ENCODE measurements at regions not wholly inside any gene's neighbourhood (a gene's known extent, or its start where the extent isn't known, plus 50 kb on each side); places are given as distances from the start of the nearest gene placed in this dataset.
A peak's percentile ranks its signal among the peaks of the same experiment; 100 is the strongest.

- H3K27me3 ChIP-seq (ENCODE audit: insufficient read depth, low read length) = no peaks in the 10 kb centered on the region
- no peak overlapping the region for H3K4me3 ChIP-seq (ENCODE audit: low read length)
- H3K36me3 ChIP-seq (ENCODE audit: insufficient read depth, low read length) = no peaks in the 10 kb centered on the region
- H2AFZ ChIP-seq (ENCODE audit: low read depth, low read length) = no peak overlapping the region
- H3K4me1 ChIP-seq (ENCODE audit: insufficient read depth, low read length) = no peaks in the 10 kb centered on the region
- H3K9me3 ChIP-seq (ENCODE audit: low read length) = peaks cover 2% of the 10 kb centered on the region
Measured at GRCh38 chr1:238272145-238272544, 381.4 kb upstream of the ZP4 start.

GRCh38 chr1:238265866-238266265 lies 375.1 kb upstream of the ZP4 start:
- Histone ChIP-seq H3K4me1 (ENCODE audit: insufficient read depth, low read length) (no peaks in the 10 kb centered on the region), H3K9me3 (ENCODE audit: low read length) (no peaks in the 10 kb centered on the region), H3K27me3 (ENCODE audit: insufficient read depth, low read length) (no peaks in the 10 kb centered on the region), H2AFZ (ENCODE audit: low read depth, low read length) (no peak overlapping the region), H3K36me3 (ENCODE audit: insufficient read depth, low read length) (no peaks in the 10 kb centered on the region), H3K4me3 (ENCODE audit: low read length) (no peak overlapping the region)

GRCh38 chr1:238264951-238265350 lies 374.2 kb upstream of the ZP4 start:
- Histone ChIP-seq H3K4me1 (ENCODE audit: insufficient read depth, low read length) (no peaks in the 10 kb centered on the region), H3K4me3 (ENCODE audit: low read length) (no peak overlapping the region), H3K27me3 (ENCODE audit: insufficient read depth, low read length) (no peaks in the 10 kb centered on the region), H3K36me3 (ENCODE audit: insufficient read depth, low read length) (no peaks in the 10 kb centered on the region), H3K9me3 (ENCODE audit: low read length) (no peaks in the 10 kb centered on the region), H2AFZ (ENCODE audit: low read depth, low read length) (no peak overlapping the region)

GRCh38 chr1:238258510-238258909 lies 367.8 kb upstream of the ZP4 start:
- peaks cover 19% of the 10 kb centered on the region for H3K4me1 ChIP-seq (ENCODE audit: insufficient read depth, low read length)
- no peaks in the 10 kb centered on the region for H3K27me3 ChIP-seq (ENCODE audit: insufficient read depth, low read length)
- H3K36me3 ChIP-seq (ENCODE audit: insufficient read depth, low read length) = no peaks in the 10 kb centered on the region
- H2AFZ ChIP-seq (ENCODE audit: low read depth, low read length) = no peak overlapping the region
- no peak overlapping the region for H3K4me3 ChIP-seq (ENCODE audit: low read length)
- no peaks in the 10 kb centered on the region for H3K9me3 ChIP-seq (ENCODE audit: low read length)

- Histone ChIP-seq H3K4me1 (ENCODE audit: insufficient read depth, low read length) (peaks cover 19% of the 10 kb centered on the region), H3K36me3 (ENCODE audit: insufficient read depth, low read length) (no peaks in the 10 kb centered on the region), H3K9me3 (ENCODE audit: low read length) (no peaks in the 10 kb centered on the region), H3K4me3 (ENCODE audit: low read length) (no peak overlapping the region), H2AFZ (ENCODE audit: low read depth, low read length) (no peak overlapping the region), H3K27me3 (ENCODE audit: insufficient read depth, low read length) (no peaks in the 10 kb centered on the region)
Measured at GRCh38 chr1:238257018-238257621, 366.4 kb upstream of the ZP4 start.

DNA sequence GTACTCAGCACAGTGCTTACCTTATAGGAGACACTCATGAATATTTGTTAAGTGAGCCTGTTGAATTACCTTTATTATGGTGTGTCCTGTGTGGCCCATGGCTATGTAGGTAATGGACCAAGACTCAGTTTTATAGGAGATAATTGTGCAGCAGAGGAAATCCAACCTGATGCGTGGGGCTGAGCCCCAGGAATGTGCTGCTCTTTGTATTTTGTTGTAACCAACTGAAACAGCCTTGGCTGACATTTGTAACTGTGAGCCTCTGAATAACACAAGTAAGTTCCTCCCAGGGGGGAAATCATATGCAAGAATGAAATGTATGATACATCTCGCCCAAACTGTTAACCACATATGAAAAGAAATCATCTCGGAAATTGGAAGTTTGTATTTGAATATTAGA lies 364.2 kb upstream of the ZP4 start:
- H3K27me3 ChIP-seq (ENCODE audit: insufficient read depth, low read length) = no peaks in the 10 kb centered on the region
- peaks cover 19% of the 10 kb centered on the region for H3K4me1 ChIP-seq (ENCODE audit: insufficient read depth, low read length)
- peak overlapping the region; percentile 30 for H2AFZ ChIP-seq (ENCODE audit: low read depth, low read length)
- no peak overlapping the region for H3K4me3 ChIP-seq (ENCODE audit: low read length)
- no peaks in the 10 kb centered on the region for H3K36me3 ChIP-seq (ENCODE audit: insufficient read depth, low read length)
- H3K9me3 ChIP-seq (ENCODE audit: low read length) = no peaks in the 10 kb centered on the region

DNA sequence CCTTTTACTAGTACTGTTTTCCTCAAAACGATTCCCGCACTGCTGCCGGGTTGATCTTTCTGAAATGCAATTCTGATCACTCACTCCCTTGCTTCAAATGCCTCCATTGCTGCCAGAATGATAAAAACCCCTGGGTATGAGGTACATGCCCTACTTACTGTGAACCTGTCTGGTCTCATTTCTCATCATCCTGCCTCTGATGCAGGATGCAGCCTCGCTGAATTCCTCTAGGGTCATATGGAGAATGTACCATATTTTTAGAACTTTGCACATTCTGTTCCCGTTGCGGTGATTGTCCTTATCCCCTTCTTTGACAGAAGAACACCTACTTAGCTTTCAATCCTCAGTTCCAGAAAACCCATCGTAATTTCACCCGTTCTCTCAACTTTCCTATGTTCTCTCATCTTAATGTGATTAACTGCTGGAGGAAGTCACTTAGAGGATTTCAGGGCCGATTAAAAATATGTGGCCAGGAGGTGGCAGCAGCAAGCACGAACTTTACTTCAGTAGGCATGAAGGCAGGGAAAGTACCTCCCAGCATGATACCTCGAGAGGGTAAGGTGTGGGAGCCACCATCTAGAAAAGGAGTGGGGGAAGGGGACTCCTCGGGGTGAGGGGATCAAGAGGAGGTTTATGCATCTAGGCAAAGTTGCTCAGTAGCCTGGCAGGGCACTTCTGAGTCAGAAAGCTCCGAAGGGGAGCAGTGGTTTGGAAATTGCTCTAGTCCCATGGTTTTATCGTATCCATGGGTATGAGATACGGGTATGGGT lies 361.5 kb upstream of the ZP4 start:
- H3K27me3 ChIP-seq (ENCODE audit: insufficient read depth, low read length) = no peaks in the 10 kb centered on the region
- no peak overlapping the region for H2AFZ ChIP-seq (ENCODE audit: low read depth, low read length)
- no peaks in the 10 kb centered on the region for H3K9me3 ChIP-seq (ENCODE audit: low read length)
- no peak overlapping the region for H3K4me3 ChIP-seq (ENCODE audit: low read length)
- H3K36me3 ChIP-seq (ENCODE audit: insufficient read depth, low read length) = no peaks in the 10 kb centered on the region
- H3K4me1 ChIP-seq (ENCODE audit: insufficient read depth, low read length) = peaks cover 19% of the 10 kb centered on the region

DNA sequence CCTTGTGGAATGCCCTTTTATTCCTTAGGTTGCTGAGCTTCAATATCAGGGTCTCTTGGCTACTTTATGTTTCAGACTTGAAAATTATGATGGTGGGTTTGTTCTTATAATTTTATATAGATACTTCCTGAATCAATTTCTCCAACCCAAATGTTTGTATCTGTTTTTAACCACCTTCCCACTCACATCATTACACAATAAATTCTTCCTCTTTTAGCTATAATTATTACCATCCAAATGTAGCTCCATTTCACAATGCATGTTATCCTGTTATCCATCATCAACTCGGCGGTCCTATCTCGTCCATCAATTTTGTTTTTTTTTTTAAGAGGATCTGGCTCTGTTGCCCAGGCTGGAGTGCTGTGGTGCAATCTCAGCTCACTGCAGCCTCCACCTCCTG lies 357.6 kb upstream of the ZP4 start:
- Histone ChIP-seq H3K4me3 (ENCODE audit: low read length) (no peak overlapping the region), H3K27me3 (ENCODE audit: insufficient read depth, low read length) (no peaks in the 10 kb centered on the region)

DNA sequence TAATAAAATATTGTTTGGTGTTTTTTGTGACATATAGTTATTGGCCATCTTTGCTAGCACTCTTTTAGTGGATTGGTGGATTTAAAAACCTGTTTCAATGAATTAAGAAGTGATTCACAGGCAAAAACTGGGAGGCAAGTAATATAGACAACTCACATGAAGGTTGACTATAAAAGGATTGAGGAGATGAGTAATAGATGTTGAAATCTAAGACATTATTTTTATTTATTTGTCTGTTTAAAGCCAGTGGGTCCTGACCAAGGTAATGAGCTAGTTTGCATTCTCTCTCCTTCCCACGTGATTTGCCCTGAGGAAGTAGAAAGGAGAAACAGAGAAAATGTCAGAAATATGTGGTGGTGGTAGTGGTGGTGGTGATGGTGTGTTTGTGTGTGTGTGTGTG lies 351.5 kb upstream of the ZP4 start:
- H3K27me3 ChIP-seq (ENCODE audit: insufficient read depth, low read length) = no peaks in the 10 kb centered on the region
- H3K4me1 ChIP-seq (ENCODE audit: insufficient read depth, low read length) = no peaks in the 10 kb centered on the region

More for the DNA sequence above, 357.6 kb upstream of the ZP4 start:
- Histone ChIP-seq H3K36me3 (ENCODE audit: insufficient read depth, low read length) (no peaks in the 10 kb centered on the region), H3K4me1 (ENCODE audit: insufficient read depth, low read length) (no peaks in the 10 kb centered on the region), H3K9me3 (ENCODE audit: low read length) (no peaks in the 10 kb centered on the region), H2AFZ (ENCODE audit: low read depth, low read length) (no peak overlapping the region)

DNA sequence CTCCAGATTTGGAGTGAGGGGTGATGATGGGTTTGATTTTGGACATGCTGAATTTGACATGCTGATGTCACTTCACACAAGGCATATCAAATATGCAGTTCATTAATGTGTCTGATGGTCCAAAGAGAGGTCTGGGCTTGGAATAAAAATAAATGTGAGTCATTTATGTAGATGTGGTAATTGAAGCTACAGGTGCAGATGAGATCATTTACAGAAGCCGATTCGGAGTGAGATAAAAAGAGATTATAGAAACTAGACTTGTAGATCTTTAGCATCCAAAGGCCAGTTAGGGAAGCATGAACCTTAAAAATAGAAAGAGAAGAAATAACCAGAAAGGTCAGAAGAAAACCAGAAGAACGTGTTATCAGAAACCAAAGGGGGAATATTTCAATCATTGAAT lies 350.9 kb upstream of the ZP4 start:
- Histone ChIP-seq H3K4me1 (ENCODE audit: insufficient read depth, low read length) (no peaks in the 10 kb centered on the region), H2AFZ (ENCODE audit: low read depth, low read length) (no peak overlapping the region), H3K9me3 (ENCODE audit: low read length) (no peaks in the 10 kb centered on the region), H3K27me3 (ENCODE audit: insufficient read depth, low read length) (no peaks in the 10 kb centered on the region), H3K36me3 (ENCODE audit: insufficient read depth, low read length) (no peaks in the 10 kb centered on the region), H3K4me3 (ENCODE audit: low read length) (no peak overlapping the region)

More for the DNA sequence above, 351.5 kb upstream of the ZP4 start:
- Histone ChIP-seq H2AFZ (ENCODE audit: low read depth, low read length) (no peak overlapping the region), H3K9me3 (ENCODE audit: low read length) (no peaks in the 10 kb centered on the region), H3K36me3 (ENCODE audit: insufficient read depth, low read length) (no peaks in the 10 kb centered on the region), H3K4me3 (ENCODE audit: low read length) (no peak overlapping the region)

DNA sequence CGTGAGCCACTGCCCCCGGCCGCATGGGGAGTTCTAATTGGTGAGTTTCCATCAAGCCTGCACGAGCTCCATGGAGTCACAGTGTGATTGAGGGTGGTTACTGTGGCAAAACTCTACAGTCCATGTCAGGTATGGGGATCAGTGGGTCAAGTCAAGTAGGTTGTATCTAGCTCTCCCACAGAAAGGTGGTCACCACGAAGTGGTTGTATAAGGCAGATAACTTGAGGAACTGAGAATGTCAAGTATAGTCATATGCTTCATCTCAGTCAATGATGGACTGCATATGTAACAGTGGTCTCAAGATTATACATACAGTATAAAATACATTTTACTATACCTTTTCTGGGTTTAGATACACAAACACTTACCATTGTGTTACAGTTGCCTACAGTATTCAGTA lies 348.6 kb upstream of the ZP4 start:
- Histone ChIP-seq H2AFZ (ENCODE audit: low read depth, low read length) (no peak overlapping the region), H3K4me1 (ENCODE audit: insufficient read depth, low read length) (no peaks in the 10 kb centered on the region), H3K4me3 (ENCODE audit: low read length) (no peak overlapping the region), H3K27me3 (ENCODE audit: insufficient read depth, low read length) (no peaks in the 10 kb centered on the region), H3K36me3 (ENCODE audit: insufficient read depth, low read length) (no peaks in the 10 kb centered on the region), H3K9me3 (ENCODE audit: low read length) (no peaks in the 10 kb centered on the region)

GRCh38 chr1:238233966-238234365 lies 343.2 kb upstream of the ZP4 start:
- Histone ChIP-seq H2AFZ (ENCODE audit: low read depth, low read length) (no peak overlapping the region), H3K4me3 (ENCODE audit: low read length) (no peak overlapping the region), H3K4me1 (ENCODE audit: insufficient read depth, low read length) (no peaks in the 10 kb centered on the region), H3K36me3 (ENCODE audit: insufficient read depth, low read length) (no peaks in the 10 kb centered on the region), H3K9me3 (ENCODE audit: low read length) (no peaks in the 10 kb centered on the region), H3K27me3 (ENCODE audit: insufficient read depth, low read length) (no peaks in the 10 kb centered on the region)

DNA sequence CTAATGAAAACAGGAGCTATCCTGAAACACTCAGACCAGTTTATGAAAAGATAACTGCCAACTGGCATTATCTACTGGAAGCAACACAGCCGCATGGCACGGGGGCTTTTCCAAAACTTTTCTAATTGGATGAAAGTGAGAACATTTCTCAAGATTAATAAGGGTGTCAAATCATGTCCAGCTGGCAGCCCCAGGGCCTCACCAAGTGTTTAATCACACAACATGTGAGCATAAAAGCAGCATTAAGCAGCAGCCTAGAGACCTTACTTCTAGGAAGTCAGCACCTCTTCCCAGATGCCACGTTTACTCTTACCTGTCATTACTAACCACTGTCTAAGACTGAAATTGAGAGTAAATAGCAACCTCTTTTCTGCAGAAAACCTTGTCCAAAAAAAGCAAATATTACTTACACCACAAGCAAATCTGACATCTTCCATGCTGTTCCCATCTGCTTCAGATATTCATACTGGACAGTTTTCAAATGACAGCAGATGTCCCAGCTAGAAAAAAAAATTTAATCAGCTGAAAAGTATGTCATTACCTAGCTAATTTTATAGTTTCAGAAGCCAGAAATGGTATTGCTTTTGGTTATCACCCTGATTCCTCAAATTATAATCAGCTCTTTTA lies 341.5 kb upstream of the ZP4 start:
- H3K27me3 ChIP-seq (ENCODE audit: insufficient read depth, low read length) = no peaks in the 10 kb centered on the region
- no peaks in the 10 kb centered on the region for H3K4me1 ChIP-seq (ENCODE audit: insufficient read depth, low read length)
- H3K36me3 ChIP-seq (ENCODE audit: insufficient read depth, low read length) = no peaks in the 10 kb centered on the region
- no peak overlapping the region for H3K4me3 ChIP-seq (ENCODE audit: low read length)
- H3K9me3 ChIP-seq (ENCODE audit: low read length) = no peaks in the 10 kb centered on the region
- H2AFZ ChIP-seq (ENCODE audit: low read depth, low read length) = no peak overlapping the region

Data from neuron (in vitro differentiated cells).